ENCODE measurements at regions not wholly inside any gene's neighbourhood (a gene's known extent, or its start where the extent isn't known, plus 50 kb on each side); places are given as distances from the start of the nearest gene placed in this dataset.
"Not testable (repeated sequence)": the region's sequence is repeated elsewhere in the genome, so short reads cannot be mapped to it uniquely, and the experiment has no call there.

DNA sequence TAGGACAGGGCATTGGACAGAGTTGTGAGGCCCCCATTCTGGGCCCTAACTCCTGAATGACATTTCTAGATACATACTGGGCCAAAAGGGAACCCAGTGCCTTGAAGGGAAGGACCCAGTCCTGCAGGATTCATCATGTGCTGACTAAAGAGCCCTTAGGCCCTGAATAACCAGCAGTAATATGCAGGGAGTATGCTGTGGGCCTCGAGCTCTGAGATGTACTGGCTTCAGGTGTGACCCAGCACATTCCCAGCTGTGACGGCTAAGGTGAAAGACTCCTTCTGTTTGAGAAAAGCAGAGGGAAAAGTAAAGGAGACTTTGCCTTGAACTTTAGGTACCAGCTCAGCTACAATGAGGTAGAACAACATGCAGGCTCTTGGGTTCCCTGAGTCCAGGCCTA lies 138.2 kb upstream of the HUWE1 start:
- Mint-ChIP-seq H3K27ac (ENCODE audit: unreplicated experiment) (no peak overlapping the region), H3K4me1 (ENCODE audit: low read depth, unreplicated experiment) (no peaks in the 10 kb centered on the region), H3K9me3 (ENCODE audit: unreplicated experiment) (no peaks in the 10 kb centered on the region), H3K36me3 (ENCODE audit: unreplicated experiment) (no peaks in the 10 kb centered on the region), H3K4me3 (ENCODE audit: unreplicated experiment) (no peak overlapping the region), H3K27me3 (ENCODE audit: unreplicated experiment) (no peaks in the 10 kb centered on the region)
- DNase-seq, result no peak
- TF ChIP-seq, protein P1, sequence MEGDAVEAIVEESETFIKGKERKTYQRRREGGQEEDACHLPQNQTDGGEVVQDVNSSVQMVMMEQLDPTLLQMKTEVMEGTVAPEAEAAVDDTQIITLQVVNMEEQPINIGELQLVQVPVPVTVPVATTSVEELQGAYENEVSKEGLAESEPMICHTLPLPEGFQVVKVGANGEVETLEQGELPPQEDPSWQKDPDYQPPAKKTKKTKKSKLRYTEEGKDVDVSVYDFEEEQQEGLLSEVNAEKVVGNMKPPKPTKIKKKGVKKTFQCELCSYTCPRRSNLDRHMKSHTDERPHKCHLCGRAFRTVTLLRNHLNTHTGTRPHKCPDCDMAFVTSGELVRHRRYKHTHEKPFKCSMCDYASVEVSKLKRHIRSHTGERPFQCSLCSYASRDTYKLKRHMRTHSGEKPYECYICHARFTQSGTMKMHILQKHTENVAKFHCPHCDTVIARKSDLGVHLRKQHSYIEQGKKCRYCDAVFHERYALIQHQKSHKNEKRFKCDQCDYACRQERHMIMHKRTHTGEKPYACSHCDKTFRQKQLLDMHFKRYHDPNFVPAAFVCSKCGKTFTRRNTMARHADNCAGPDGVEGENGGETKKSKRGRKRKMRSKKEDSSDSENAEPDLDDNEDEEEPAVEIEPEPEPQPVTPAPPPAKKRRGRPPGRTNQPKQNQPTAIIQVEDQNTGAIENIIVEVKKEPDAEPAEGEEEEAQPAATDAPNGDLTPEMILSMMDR (IDR thresholded peaks at IDR 0.05; ENCODE audit: partially characterized antibody, unreplicated experiment), result no peak

DNA sequence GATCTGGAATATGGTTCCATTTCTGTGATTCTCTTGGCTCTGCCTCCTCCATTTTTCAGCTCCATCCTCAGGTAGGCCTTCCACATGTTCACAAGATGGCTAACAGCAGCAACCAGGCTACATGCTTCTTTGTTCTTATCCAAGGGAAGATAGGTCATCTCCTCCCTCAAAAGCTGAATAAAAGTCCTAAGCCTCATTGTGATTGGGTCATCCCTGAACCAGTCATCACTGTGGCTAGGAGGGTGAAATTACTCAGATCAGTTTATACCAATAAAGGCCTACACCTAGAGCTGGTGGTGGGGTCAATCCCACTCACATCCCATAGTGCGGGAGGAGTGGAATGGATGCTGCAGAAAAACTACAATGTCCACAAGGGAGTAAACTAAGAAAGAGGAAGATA lies 131.6 kb upstream of the HUWE1 start:
- not testable (repeated sequence) for H3K27me3 Mint-ChIP-seq (ENCODE audit: unreplicated experiment); H3K4me1 Mint-ChIP-seq (ENCODE audit: low read depth, unreplicated experiment); H3K27ac Mint-ChIP-seq (ENCODE audit: unreplicated experiment); H3K9me3 Mint-ChIP-seq (ENCODE audit: unreplicated experiment); H3K4me3 Mint-ChIP-seq (ENCODE audit: unreplicated experiment); H3K36me3 Mint-ChIP-seq (ENCODE audit: unreplicated experiment); DNase-seq

- no peak for DNase-seq
- TF ChIP-seq, protein P1 (IDR thresholded peaks at IDR 0.05; ENCODE audit: partially characterized antibody, unreplicated experiment), result no peak
- Mint-ChIP-seq H3K27me3 (ENCODE audit: unreplicated experiment) (no peaks in the 10 kb centered on the region), H3K9me3 (ENCODE audit: unreplicated experiment) (peaks cover 2% of the 10 kb centered on the region), H3K36me3 (ENCODE audit: unreplicated experiment) (no peaks in the 10 kb centered on the region), H3K4me3 (ENCODE audit: unreplicated experiment) (no peak overlapping the region), H3K27ac (ENCODE audit: unreplicated experiment) (no peak overlapping the region), H3K4me1 (ENCODE audit: low read depth, unreplicated experiment) (no peaks in the 10 kb centered on the region)
Measured at GRCh38 chrX:53817548-53817947, 131.0 kb upstream of the HUWE1 start.

DNA sequence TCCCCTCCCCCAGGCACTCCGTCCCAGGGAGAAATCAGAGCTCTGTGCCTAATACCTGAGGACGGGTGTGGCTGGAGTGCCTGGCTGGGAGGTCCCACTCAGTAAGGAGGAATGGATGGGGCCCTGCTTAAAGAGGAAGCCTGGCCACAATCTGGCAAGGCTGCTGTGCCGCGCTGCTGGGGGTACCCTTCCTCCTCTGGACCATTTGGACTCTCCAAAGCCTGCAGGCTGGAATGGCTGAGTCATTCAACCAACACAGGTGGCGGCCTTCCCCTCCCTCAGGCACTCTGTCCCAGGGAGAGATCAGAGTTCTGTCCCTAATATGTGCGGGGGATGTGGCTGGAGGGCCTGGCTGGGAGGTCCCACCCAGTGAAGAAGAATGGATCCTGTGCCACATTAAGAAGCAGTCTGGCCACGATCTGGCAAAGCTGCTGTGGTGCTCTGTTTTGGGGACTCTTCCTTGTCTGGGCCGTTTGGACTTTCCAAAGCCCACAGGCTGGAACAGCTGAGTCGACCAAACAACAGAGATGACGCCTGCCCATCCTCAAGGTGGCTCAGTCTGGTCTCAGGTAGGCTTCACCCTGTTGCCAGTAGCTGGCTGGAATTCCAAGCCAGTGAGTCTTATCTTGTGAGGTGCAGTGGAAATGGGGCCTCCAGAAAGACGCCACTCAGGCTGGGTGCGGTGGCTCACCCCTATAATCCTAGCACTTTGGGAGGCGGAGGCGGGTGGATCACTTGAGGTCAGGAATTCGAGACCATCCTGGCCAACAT lies 127.3 kb upstream of the HUWE1 start:
- H3K4me1 Mint-ChIP-seq (ENCODE audit: low read depth, unreplicated experiment), result no peaks in the 10 kb centered on the region
- no peak overlapping the region for H3K27ac Mint-ChIP-seq (ENCODE audit: unreplicated experiment)
- H3K27me3 Mint-ChIP-seq (ENCODE audit: unreplicated experiment), result no peaks in the 10 kb centered on the region
- TF ChIP-seq, protein P1 (IDR thresholded peaks at IDR 0.05; ENCODE audit: partially characterized antibody, unreplicated experiment), result no peak
- H3K9me3 Mint-ChIP-seq (ENCODE audit: unreplicated experiment), result peaks cover 2% of the 10 kb centered on the region
- DNase-seq, result no peak
- H3K4me3 Mint-ChIP-seq (ENCODE audit: unreplicated experiment), result no peak overlapping the region
- H3K36me3 Mint-ChIP-seq (ENCODE audit: unreplicated experiment), result no peaks in the 10 kb centered on the region

DNA sequence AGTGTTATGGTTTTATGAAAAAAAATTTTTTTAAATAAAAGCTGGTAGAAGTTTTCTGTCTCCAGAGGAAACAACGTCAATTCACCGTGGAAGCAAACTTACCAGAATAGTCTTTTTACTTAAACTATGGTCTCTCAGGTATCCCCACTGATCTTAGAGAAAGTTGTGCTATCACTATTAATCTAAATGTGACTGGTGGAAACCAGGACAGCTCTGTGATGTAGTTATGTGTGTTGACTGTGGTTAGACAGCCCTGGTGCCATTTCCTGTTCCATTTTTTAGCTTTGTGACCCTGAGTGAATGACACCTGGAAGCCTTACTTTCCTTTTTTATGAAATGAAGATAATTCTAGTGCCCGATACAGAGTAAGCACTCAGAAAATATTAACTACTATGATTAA lies 111.8 kb upstream of the HUWE1 start:
- TF ChIP-seq, protein P1 (IDR thresholded peaks at IDR 0.05; ENCODE audit: partially characterized antibody, unreplicated experiment), result no peak
- H3K4me3 Mint-ChIP-seq (ENCODE audit: unreplicated experiment), result no peak overlapping the region
- H3K9me3 Mint-ChIP-seq (ENCODE audit: unreplicated experiment), result no peaks in the 10 kb centered on the region
- DNase-seq, result no peak
- no peaks in the 10 kb centered on the region for H3K27me3 Mint-ChIP-seq (ENCODE audit: unreplicated experiment)
- H3K36me3 Mint-ChIP-seq (ENCODE audit: unreplicated experiment), result no peaks in the 10 kb centered on the region
- H3K27ac Mint-ChIP-seq (ENCODE audit: unreplicated experiment), result no peak overlapping the region
- H3K4me1 Mint-ChIP-seq (ENCODE audit: low read depth, unreplicated experiment), result no peaks in the 10 kb centered on the region
